Keratinocyte (primary cell): ENCODE measurements at regions not wholly inside any gene's neighbourhood (a gene's known extent, or its start where the extent isn't known, plus 50 kb on each side); places are given as distances from the start of the nearest gene placed in this dataset.
A peak's percentile ranks its signal among the peaks of the same experiment; 100 is the strongest.
"Not testable (repeated sequence)": the region's sequence is repeated elsewhere in the genome, so short reads cannot be mapped to it uniquely, and the experiment has no call there.

Experiments used
- DNase-seq: peaks from one replicate; pipeline ENCODE4 v3.0.0-alpha.2; 2011; ENCODE audit warnings: low read depth, missing footprints, low spot score
- FAIRE-seq: peaks from 2 replicates; lab custom pipeline; 2011; peaks lifted over from hg19 to GRCh38; lab: Jason Lieb, UNC
- H2AFZ ChIP-seq: 2 replicates; pipeline ENCODE4 v1.6.0; 2012; ENCODE audit warnings: low read length, control low read depth, inconsistent platforms; ENCODE audit not compliant: control insufficient read depth
- H3K27ac ChIP-seq: 2 replicates; pipeline ENCODE4 v1.5.1; 2011; ENCODE audit warnings: low read length; ENCODE audit not compliant: control insufficient read depth, insufficient read depth
- H3K27me3 ChIP-seq: 3 replicates; pipeline ENCODE4 v1.6.0; 2011; ENCODE audit warnings: low read length; ENCODE audit not compliant: control insufficient read depth, insufficient read depth; ENCODE audit errors: extremely low read depth
- H3K36me3 ChIP-seq, 2 experiments: 2 replicates in 1 of 2; 3 replicates in 1 of 2; pipeline ENCODE4 v1.5.1; 2011; ENCODE audit warnings: low read length in 2 of 2, mild to moderate bottlenecking in 1 of 2; ENCODE audit not compliant: control insufficient read depth in 2 of 2, insufficient read depth in 2 of 2; ENCODE audit errors: extremely low read depth in 1 of 2
- H3K4me1 ChIP-seq: 3 replicates; pipeline ENCODE4 v1.5.1; 2011; ENCODE audit warnings: low read length; ENCODE audit not compliant: control insufficient read depth, insufficient read depth; ENCODE audit errors: extremely low read depth
- H3K4me2 ChIP-seq: 3 replicates; pipeline ENCODE4 v1.6.0; 2011; ENCODE audit warnings: low read depth, low read length; ENCODE audit not compliant: control insufficient read depth, insufficient read depth; ENCODE audit errors: extremely low read depth
- H3K4me3 ChIP-seq, 3 experiments: fragments of 200-600 bp in 1 of 3; sonication (generic) in 1 of 3; 2 replicates in 2 of 3; 3 replicates in 1 of 3; pipeline ENCODE4 v1.5.1; 2011 to 2016; ENCODE audit warnings: low read length in 3 of 3, mild to moderate bottlenecking in 3 of 3, control low read depth in 2 of 3, inconsistent platforms in 1 of 3, low read depth in 1 of 3, mixed read lengths in 1 of 3, mixed run types in 1 of 3, moderate library complexity in 1 of 3; ENCODE audit not compliant: control insufficient read depth in 2 of 3, insufficient read depth in 2 of 3; ENCODE audit errors: extremely low read depth in 1 of 3
- H3K79me2 ChIP-seq: 2 replicates; pipeline ENCODE4 v1.6.0; 2012; ENCODE audit warnings: low read length; ENCODE audit not compliant: control insufficient read depth, insufficient read depth
- H3K9ac ChIP-seq: 3 replicates; pipeline ENCODE4 v1.6.0; 2011; ENCODE audit warnings: low read length; ENCODE audit not compliant: control insufficient read depth, insufficient read depth; ENCODE audit errors: extremely low read depth
- H3K9me1 ChIP-seq: 3 replicates; pipeline ENCODE4 v1.6.0; 2011; ENCODE audit warnings: low read length; ENCODE audit not compliant: control insufficient read depth, insufficient read depth; ENCODE audit errors: extremely low read depth
- H3K9me3 ChIP-seq: 2 replicates; pipeline ENCODE4 v1.5.1; 2012; ENCODE audit warnings: low read depth, low read length; ENCODE audit not compliant: control insufficient read depth
- H4K20me1 ChIP-seq: 3 replicates; pipeline ENCODE4 v1.6.0; 2011; ENCODE audit warnings: low read length; ENCODE audit not compliant: control insufficient read depth, insufficient read depth; ENCODE audit errors: extremely low read depth
- CTCF ChIP-seq, 3 experiments: IDR thresholded peaks in 1 of 3; conservative IDR thresholded peaks in 1 of 3; optimal IDR thresholded peaks in 1 of 3; 2 replicates in 2 of 3; 3 replicates in 1 of 3; pipeline versions ENCODE3 to v1.5.1; 2011; ENCODE audit warnings: low read length in 3 of 3, mild to moderate bottlenecking in 3 of 3, moderate library complexity in 2 of 3, control low read depth in 1 of 3, inconsistent platforms in 1 of 3; ENCODE audit not compliant: insufficient read depth in 2 of 3; ENCODE audit errors: extremely low read depth in 1 of 3
- EZH2 ChIP-seq: IDR thresholded peaks from one replicate; pipeline ENCODE4 v1.6.1; 2012; ENCODE audit warnings: inconsistent platforms, mild to moderate bottlenecking, low read length, moderate library complexity
- dilution Hi-C: fragments of 300-500 bp; cut with MboI; formaldehyde crosslinking; loops from one replicate; pipeline ENCODE4 v1.7.0; 2020; ENCODE audit warnings: low sequenced_read_pairs; ENCODE audit not compliant: extremely low pct_ligation_motif_present

- Histone ChIP-seq H4K20me1 (no peaks in the 10 kb centered on the region), H3K4me3 (no peak overlapping the region), H3K79me2 (no peaks in the 10 kb centered on the region), H3K9ac (no peak overlapping the region), H3K9me3 (no peaks in the 10 kb centered on the region), H3K9me1 (no peaks in the 10 kb centered on the region), H3K27ac (no peak overlapping the region), H3K4me1 (no peaks in the 10 kb centered on the region), H2AFZ (no peak overlapping the region), H3K36me3 (no peaks in the 10 kb centered on the region), H3K27me3 (no peaks in the 10 kb centered on the region), H3K4me2 (no peak overlapping the region)
- DNase-seq (no peak), FAIRE-seq (no peak)
- TF ChIP-seq CTCF (optimal IDR thresholded peaks at IDR 0.05 in 1 of 3, IDR thresholded peaks at IDR 0.05 in 1 of 3, conservative IDR thresholded peaks at IDR 0.05 in 1 of 3; ENCODE audit: extremely low read depth in 1 of 3, insufficient read depth in 2 of 3, low read length in 3 of 3) (no peak), EZH2 (no peak)
- dilution Hi-C loops = no loop called here
These were observed 91.2 kb downstream of the POU3F3 start for GRCh38 chr2:104945121-104945520.

GRCh38 chr2:104945866-104946265 lies 92.0 kb downstream of the POU3F3 start:
- no peak overlapping the region for H2AFZ ChIP-seq
- H3K9ac ChIP-seq = no peak overlapping the region
- no peaks in the 10 kb centered on the region for H3K27me3 ChIP-seq
- DNase-seq = no peak
- no peak for FAIRE-seq
- TF ChIP-seq CTCF (optimal IDR thresholded peaks at IDR 0.05 in 1 of 3, IDR thresholded peaks at IDR 0.05 in 1 of 3, conservative IDR thresholded peaks at IDR 0.05 in 1 of 3; ENCODE audit: extremely low read depth in 1 of 3, insufficient read depth in 2 of 3, low read length in 3 of 3) (no peak), EZH2 (no peak)
- no peak overlapping the region for H3K4me3 ChIP-seq
- dilution Hi-C loops = no loop called here
- no peaks in the 10 kb centered on the region for H3K36me3 ChIP-seq
- no peak overlapping the region for H3K27ac ChIP-seq
- H3K79me2 ChIP-seq = no peaks in the 10 kb centered on the region
- H3K4me1 ChIP-seq = no peaks in the 10 kb centered on the region
- H4K20me1 ChIP-seq = no peaks in the 10 kb centered on the region
- H3K4me2 ChIP-seq = no peak overlapping the region
- H3K9me3 ChIP-seq = no peaks in the 10 kb centered on the region
- H3K9me1 ChIP-seq = no peaks in the 10 kb centered on the region

GRCh38 chr2:104947456-104947855 lies 90.4 kb upstream of the MRPS9 start:
- DNase-seq, H3K79me2 ChIP-seq, H3K36me3 ChIP-seq, H3K9me3 ChIP-seq, H3K4me3 ChIP-seq, H3K27me3 ChIP-seq, H3K27ac ChIP-seq, H3K4me2 ChIP-seq, H3K9me1 ChIP-seq, dilution Hi-C loops, H3K9ac ChIP-seq, H4K20me1 ChIP-seq, H2AFZ ChIP-seq, H3K4me1 ChIP-seq: not testable (repeated sequence)
- peak; percentile 29 for FAIRE-seq
